NB4 (cell line): ENCODE measurements at regions not wholly inside any gene's neighbourhood (a gene's known extent, or its start where the extent isn't known, plus 50 kb on each side); places are given as distances from the start of the nearest gene placed in this dataset.

Experiments used
- CTCF ChIP-seq: IDR thresholded peaks from one replicate; pipeline ENCODE4 v1.5.1; 2012; ENCODE audit warnings: low read depth, low read length
- POLR2A ChIP-seq: IDR thresholded peaks from 2 replicates; pipeline ENCODE4 v1.6.1; 2011; ENCODE audit warnings: mild to moderate bottlenecking; ENCODE audit not compliant: insufficient read length; ENCODE audit errors: extremely low read depth

GRCh38 chr11:23123753-23124152 is 263.5 kb upstream of the CCDC179 start:
- TF ChIP-seq POLR2A = no peak
- TF ChIP-seq CTCF = no peak
